Liver (tissue), 8 donors: ENCODE measurements at regions not wholly inside any gene's neighbourhood (a gene's known extent, or its start where the extent isn't known, plus 50 kb on each side); places are given as distances from the start of the nearest gene placed in this dataset.

Source experiments
- DNase-seq: peaks from one replicate; pipeline ENCODE4 v3.0.0-alpha.2; 2017; ENCODE audit warnings: low spot score
- H3K27ac ChIP-seq, 2 donors: one replicate each; pipeline ENCODE4 v1.7.0; 2013; ENCODE audit warnings: inconsistent platforms in 2 of 2, low read length in 2 of 2, control low read depth in 1 of 2, low read depth in 1 of 2, mild to moderate bottlenecking in 1 of 2
- H3K27me3 ChIP-seq, 4 donors: one replicate each; pipeline versions ENCODE4 v1.6.1 to v1.7.0; 2013; ENCODE audit warnings: low read length in 3 of 4, inconsistent platforms in 1 of 4, mild to moderate bottlenecking in 1 of 4, moderate library complexity in 1 of 4; ENCODE audit not compliant: control insufficient read depth in 4 of 4, insufficient read depth in 4 of 4
- H3K36me3 ChIP-seq, 4 donors: one replicate each; pipeline versions ENCODE4 v1.6.1 to v1.7.0; 2013; ENCODE audit warnings: low read length in 3 of 4, mild to moderate bottlenecking in 3 of 4, low read depth in 1 of 4, moderate library complexity in 1 of 4; ENCODE audit not compliant: control insufficient read depth in 4 of 4, insufficient read depth in 3 of 4
- H3K4me1 ChIP-seq, 4 donors: one replicate each; pipeline versions ENCODE4 v1.6.1 to v1.7.0; 2013; ENCODE audit warnings: low read length in 3 of 4, mild to moderate bottlenecking in 3 of 4, moderate library complexity in 1 of 4; ENCODE audit not compliant: control insufficient read depth in 4 of 4, insufficient read depth in 4 of 4
- H3K4me3 ChIP-seq, 3 donors: one replicate each; pipeline versions ENCODE4 v1.6.1 to v1.7.0; 2013; ENCODE audit warnings: low read length in 3 of 3, control low read depth in 1 of 3, low read depth in 1 of 3, mild to moderate bottlenecking in 1 of 3
- H3K9ac ChIP-seq, 2 donors: one replicate each; pipeline ENCODE4 v1.7.0; 2013; ENCODE audit warnings: low read length in 2 of 2, mild to moderate bottlenecking in 2 of 2, moderate library complexity in 2 of 2, control low read depth in 1 of 2, low read depth in 1 of 2
- H3K9me3 ChIP-seq, 4 donors: one replicate each; pipeline versions ENCODE4 v1.6.1 to v1.7.0; 2013; ENCODE audit warnings: low read length in 3 of 4; ENCODE audit not compliant: control insufficient read depth in 4 of 4
- EGR1 ChIP-seq, 2 donors: IDR thresholded peaks; 2 replicates each; pipeline ENCODE4 v1.6.1; 2016 to 2018; ENCODE audit warnings: antibody characterized with exemption in 2 of 2, low read depth in 2 of 2
- FOXA1 ChIP-seq: IDR thresholded peaks from 2 replicates; pipeline ENCODE4 v1.6.1; 2016; ENCODE audit warnings: antibody characterized with exemption
- FOXA2 ChIP-seq: IDR thresholded peaks from 2 replicates; pipeline ENCODE4 v1.6.1; 2016; ENCODE audit warnings: antibody characterized with exemption
- HNF4A ChIP-seq, 2 donors: conservative IDR thresholded peaks; 2 replicates each; pipeline ENCODE4 v1.6.1; 2016; ENCODE audit warnings: antibody characterized with exemption in 2 of 2, mild to moderate bottlenecking in 2 of 2
- JUND ChIP-seq, 2 donors: IDR thresholded peaks; 2 replicates each; pipeline ENCODE4 v1.6.1; 2016; ENCODE audit warnings: antibody characterized with exemption in 2 of 2
- NR2F2 ChIP-seq: IDR thresholded peaks from 2 replicates; pipeline ENCODE4 v1.6.1; 2016; ENCODE audit warnings: antibody characterized with exemption
- RAD21 ChIP-seq, 2 donors: IDR thresholded peaks; 2 replicates each; pipeline ENCODE4 v1.6.1; 2016; ENCODE audit warnings: antibody characterized with exemption in 2 of 2, mild to moderate bottlenecking in 2 of 2
- SP1 ChIP-seq: IDR thresholded peaks from 2 replicates; pipeline ENCODE4 v1.6.1; 2018; ENCODE audit warnings: antibody characterized with exemption, mild to moderate bottlenecking
- TAF1 ChIP-seq: conservative IDR thresholded peaks from 2 replicates; pipeline ENCODE4 v1.6.1; 2016; ENCODE audit warnings: antibody characterized with exemption, mild to moderate bottlenecking
- WGBS: extraction: QIAGEN DNeasy Blood & Tissue Kit; methylation state at CpG from one replicate; pipeline ENCODE4 v1.1.7; 2013; 5-methylcytosine and 5-hydroxymethylcytosine counted together
- TF ChIP-seq, protein P1 (sequence below): IDR thresholded peaks from 2 replicates; pipeline ENCODE4 v1.6.1; 2016; ENCODE audit warnings: antibody characterized with exemption
- TF ChIP-seq, protein P2 (sequence below): IDR thresholded peaks from 2 replicates; pipeline ENCODE4 v1.6.1; 2016; ENCODE audit warnings: antibody characterized with exemption
- TF ChIP-seq, protein P3 (sequence below): fragments of 150-350 bp; IDR thresholded peaks from 2 replicates; pipeline ENCODE4 v1.5.1; 2017; ENCODE audit warnings: improper control_type of control experiment, low read depth, low read length; ENCODE audit not compliant: missing input control
- TF ChIP-seq, protein P4 (sequence below): IDR thresholded peaks from 2 replicates; pipeline ENCODE4 v1.6.1; 2016; ENCODE audit warnings: antibody characterized with exemption
- TF ChIP-seq, protein P5 (sequence below): IDR thresholded peaks from 2 replicates; pipeline ENCODE4 v1.6.1; 2016; ENCODE audit warnings: antibody characterized with exemption, mild to moderate bottlenecking
- donor health status: healthy.
- donor health status: healthy.
- donor health status: healthy.
- donor health status: healthy.
- donor health status: healthy.

DNA sequence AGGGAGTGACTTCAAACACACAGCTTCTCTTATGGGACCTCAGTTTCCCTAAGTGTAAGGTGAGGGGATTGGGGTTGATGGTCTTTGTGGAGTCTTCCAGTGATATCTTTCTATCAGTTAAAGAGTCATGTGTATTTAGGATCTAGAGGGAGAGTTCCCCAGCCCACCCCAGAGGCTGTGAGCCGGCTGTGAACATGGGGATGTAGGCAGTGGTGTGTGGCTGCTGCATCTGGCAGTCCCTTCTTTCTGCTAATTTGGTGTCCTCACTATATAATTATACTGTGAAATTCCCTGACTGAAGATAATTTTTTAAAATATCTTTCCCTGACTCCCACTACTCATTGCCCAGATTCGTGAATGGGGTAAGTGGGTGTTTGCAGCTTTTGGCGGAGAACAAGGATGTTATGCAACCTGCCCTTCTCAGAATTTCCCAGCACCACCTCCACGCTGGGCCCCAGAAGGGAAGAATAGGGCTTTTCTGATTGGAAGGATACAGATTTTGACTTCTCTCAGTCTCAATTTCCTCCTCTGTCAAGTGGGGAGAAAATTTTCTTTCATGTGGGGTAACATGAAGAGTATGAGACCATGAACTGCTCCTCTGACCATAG is 79.0 kb upstream of the RASGRF1 start:
- Histone ChIP-seq H3K36me3 (no peaks in the 10 kb centered on the region), H3K9ac (no peak overlapping the region), H3K4me3 (no peak overlapping the region), H3K27ac (no peak overlapping the region), H3K4me1 (no peaks in the 10 kb centered on the region), H3K9me3 (no peaks in the 10 kb centered on the region), H3K27me3 (no peaks in the 10 kb centered on the region)
- WGBS: 57% methylated on average over 4 of the region's 4 CpGs
- no peak for DNase-seq
- TF ChIP-seq FOXA2: no peak
- TF ChIP-seq, protein P1, sequence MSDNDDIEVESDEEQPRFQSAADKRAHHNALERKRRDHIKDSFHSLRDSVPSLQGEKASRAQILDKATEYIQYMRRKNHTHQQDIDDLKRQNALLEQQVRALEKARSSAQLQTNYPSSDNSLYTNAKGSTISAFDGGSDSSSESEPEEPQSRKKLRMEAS: no peak
- TF ChIP-seq HNF4A (conservative IDR thresholded peaks at IDR 0.05): no peak
- TF ChIP-seq, protein P2, sequence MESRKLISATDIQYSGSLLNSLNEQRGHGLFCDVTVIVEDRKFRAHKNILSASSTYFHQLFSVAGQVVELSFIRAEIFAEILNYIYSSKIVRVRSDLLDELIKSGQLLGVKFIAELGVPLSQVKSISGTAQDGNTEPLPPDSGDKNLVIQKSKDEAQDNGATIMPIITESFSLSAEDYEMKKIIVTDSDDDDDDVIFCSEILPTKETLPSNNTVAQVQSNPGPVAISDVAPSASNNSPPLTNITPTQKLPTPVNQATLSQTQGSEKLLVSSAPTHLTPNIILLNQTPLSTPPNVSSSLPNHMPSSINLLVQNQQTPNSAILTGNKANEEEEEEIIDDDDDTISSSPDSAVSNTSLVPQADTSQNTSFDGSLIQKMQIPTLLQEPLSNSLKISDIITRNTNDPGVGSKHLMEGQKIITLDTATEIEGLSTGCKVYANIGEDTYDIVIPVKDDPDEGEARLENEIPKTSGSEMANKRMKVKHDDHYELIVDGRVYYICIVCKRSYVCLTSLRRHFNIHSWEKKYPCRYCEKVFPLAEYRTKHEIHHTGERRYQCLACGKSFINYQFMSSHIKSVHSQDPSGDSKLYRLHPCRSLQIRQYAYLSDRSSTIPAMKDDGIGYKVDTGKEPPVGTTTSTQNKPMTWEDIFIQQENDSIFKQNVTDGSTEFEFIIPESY: no peak
- TF ChIP-seq, protein P3, sequence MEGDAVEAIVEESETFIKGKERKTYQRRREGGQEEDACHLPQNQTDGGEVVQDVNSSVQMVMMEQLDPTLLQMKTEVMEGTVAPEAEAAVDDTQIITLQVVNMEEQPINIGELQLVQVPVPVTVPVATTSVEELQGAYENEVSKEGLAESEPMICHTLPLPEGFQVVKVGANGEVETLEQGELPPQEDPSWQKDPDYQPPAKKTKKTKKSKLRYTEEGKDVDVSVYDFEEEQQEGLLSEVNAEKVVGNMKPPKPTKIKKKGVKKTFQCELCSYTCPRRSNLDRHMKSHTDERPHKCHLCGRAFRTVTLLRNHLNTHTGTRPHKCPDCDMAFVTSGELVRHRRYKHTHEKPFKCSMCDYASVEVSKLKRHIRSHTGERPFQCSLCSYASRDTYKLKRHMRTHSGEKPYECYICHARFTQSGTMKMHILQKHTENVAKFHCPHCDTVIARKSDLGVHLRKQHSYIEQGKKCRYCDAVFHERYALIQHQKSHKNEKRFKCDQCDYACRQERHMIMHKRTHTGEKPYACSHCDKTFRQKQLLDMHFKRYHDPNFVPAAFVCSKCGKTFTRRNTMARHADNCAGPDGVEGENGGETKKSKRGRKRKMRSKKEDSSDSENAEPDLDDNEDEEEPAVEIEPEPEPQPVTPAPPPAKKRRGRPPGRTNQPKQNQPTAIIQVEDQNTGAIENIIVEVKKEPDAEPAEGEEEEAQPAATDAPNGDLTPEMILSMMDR: no peak

DNA sequence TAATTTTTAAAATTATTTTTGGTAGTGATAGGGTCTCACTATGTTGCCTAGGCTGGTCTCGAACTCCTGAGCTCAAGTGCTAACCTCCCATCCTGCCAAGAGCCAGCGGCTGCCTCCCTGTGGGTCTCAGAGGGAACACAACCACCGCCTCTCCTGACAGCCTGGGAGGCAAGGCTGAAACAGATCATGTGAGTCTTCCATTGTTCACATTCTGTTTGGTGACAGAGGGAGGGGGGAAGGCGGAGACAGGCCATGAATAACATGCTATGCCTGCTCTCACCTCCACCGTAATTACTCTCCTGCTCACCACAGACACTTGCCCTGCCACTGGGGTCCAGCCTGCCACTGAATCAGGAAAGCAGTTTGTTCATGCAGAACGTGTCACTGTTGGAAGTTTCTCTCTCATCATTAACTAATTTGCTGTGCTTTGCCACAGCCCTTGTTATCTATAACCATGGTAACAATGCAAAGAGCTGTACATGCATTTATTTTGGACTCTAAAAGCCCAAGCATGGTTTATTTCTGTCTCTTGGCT is 78.4 kb upstream of the RASGRF1 start:
- no peaks in the 10 kb centered on the region for H3K36me3 ChIP-seq
- H3K27me3 ChIP-seq: no peaks in the 10 kb centered on the region
- DNase-seq: no peak
- 66% methylated on average over 6 of the region's 6 CpGs for WGBS
- H3K9ac ChIP-seq: no peak overlapping the region
- no peak overlapping the region for H3K4me3 ChIP-seq
- no peak overlapping the region for H3K27ac ChIP-seq
- H3K9me3 ChIP-seq: no peaks in the 10 kb centered on the region
- TF ChIP-seq EGR1 (IDR thresholded peaks at IDR 0.05; ENCODE audit: low read depth in 2 of 2): no peak
- TF ChIP-seq FOXA1: no peak
- TF ChIP-seq, protein P4, sequence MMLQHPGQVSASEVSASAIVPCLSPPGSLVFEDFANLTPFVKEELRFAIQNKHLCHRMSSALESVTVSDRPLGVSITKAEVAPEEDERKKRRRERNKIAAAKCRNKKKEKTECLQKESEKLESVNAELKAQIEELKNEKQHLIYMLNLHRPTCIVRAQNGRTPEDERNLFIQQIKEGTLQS: no peak
- TF ChIP-seq, protein P5, sequence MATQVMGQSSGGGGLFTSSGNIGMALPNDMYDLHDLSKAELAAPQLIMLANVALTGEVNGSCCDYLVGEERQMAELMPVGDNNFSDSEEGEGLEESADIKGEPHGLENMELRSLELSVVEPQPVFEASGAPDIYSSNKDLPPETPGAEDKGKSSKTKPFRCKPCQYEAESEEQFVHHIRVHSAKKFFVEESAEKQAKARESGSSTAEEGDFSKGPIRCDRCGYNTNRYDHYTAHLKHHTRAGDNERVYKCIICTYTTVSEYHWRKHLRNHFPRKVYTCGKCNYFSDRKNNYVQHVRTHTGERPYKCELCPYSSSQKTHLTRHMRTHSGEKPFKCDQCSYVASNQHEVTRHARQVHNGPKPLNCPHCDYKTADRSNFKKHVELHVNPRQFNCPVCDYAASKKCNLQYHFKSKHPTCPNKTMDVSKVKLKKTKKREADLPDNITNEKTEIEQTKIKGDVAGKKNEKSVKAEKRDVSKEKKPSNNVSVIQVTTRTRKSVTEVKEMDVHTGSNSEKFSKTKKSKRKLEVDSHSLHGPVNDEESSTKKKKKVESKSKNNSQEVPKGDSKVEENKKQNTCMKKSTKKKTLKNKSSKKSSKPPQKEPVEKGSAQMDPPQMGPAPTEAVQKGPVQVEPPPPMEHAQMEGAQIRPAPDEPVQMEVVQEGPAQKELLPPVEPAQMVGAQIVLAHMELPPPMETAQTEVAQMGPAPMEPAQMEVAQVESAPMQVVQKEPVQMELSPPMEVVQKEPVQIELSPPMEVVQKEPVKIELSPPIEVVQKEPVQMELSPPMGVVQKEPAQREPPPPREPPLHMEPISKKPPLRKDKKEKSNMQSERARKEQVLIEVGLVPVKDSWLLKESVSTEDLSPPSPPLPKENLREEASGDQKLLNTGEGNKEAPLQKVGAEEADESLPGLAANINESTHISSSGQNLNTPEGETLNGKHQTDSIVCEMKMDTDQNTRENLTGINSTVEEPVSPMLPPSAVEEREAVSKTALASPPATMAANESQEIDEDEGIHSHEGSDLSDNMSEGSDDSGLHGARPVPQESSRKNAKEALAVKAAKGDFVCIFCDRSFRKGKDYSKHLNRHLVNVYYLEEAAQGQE: no peak
- TF ChIP-seq NR2F2: no peak
- no peak for TF ChIP-seq SP1
- TF ChIP-seq JUND (IDR thresholded peaks at IDR 0.05): no peak
- no peak for TF ChIP-seq HNF4A (conservative IDR thresholded peaks at IDR 0.05)
- TF ChIP-seq RAD21 (IDR thresholded peaks at IDR 0.05): no peak
- TF ChIP-seq, protein P1: no peak
- TF ChIP-seq, protein P3: no peak
- no peak for TF ChIP-seq FOXA2
- no peak for TF ChIP-seq TAF1
- TF ChIP-seq, protein P2: no peak
- peaks cover 0 to 6% (median 4%) of the 10 kb centered on the region in 4 donors for H3K4me1 ChIP-seq
